ENCODE measurements at regions not wholly inside any gene's neighbourhood (a gene's known extent, or its start where the extent isn't known, plus 50 kb on each side); places are given as distances from the start of the nearest gene placed in this dataset.

DNA sequence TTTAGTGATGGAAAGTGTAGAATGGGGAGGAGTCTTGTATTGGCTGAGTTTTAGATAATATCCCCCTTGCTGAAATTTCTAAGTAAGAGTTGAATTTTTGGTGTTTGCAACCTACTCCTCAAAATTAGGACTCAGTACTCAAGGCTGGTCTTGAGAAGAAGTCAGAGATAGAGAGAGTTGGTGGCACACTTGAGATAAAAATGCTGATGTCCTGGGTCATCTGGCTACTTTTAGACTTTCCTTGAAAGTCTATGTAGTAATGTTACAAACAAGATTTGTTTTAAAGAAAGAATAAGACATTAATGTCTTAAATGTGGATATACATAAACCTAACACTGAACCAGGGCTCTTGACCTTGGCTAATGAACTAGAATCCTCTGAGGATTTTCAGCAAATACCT, 62.5 kb upstream of the MLIP start:
- Histone ChIP-seq H2AFZ (no peak overlapping the region), H3K4me3 (no peak overlapping the region), H3K4me2 (no peak overlapping the region), H3K36me3 (ENCODE audit: low read depth) (no peaks in the 10 kb centered on the region), H3K9me3 (ENCODE audit: insufficient read depth, low read depth) (no peaks in the 10 kb centered on the region), H3K79me2 (ENCODE audit: low read depth) (no peaks in the 10 kb centered on the region), H3K27me3 (ENCODE audit: insufficient read depth, low read depth) (no peaks in the 10 kb centered on the region), H3F3A (ENCODE audit: insufficient read depth, low read depth) (no peaks in the 10 kb centered on the region), H3K9me2 (ENCODE audit: insufficient read depth) (no peaks in the 10 kb centered on the region; the same call in 1 of the 2 replicates), H3K27ac (no peak overlapping the region), H3K4me1 (replicated peaks; ENCODE audit: insufficient read depth) (peaks cover 5% of the 10 kb centered on the region; the same call in 1 of the 2 replicates), H4K20me1 (ENCODE audit: insufficient read depth) (no peaks in the 10 kb centered on the region; the same call in 1 of the 2 replicates)
- ChIA-PET CTCF (no interaction called here), POLR2A (ENCODE audit: unreplicated experiment) (no interaction called here)
- DNase-seq, result no peak
- TF ChIP-seq, protein P1, sequence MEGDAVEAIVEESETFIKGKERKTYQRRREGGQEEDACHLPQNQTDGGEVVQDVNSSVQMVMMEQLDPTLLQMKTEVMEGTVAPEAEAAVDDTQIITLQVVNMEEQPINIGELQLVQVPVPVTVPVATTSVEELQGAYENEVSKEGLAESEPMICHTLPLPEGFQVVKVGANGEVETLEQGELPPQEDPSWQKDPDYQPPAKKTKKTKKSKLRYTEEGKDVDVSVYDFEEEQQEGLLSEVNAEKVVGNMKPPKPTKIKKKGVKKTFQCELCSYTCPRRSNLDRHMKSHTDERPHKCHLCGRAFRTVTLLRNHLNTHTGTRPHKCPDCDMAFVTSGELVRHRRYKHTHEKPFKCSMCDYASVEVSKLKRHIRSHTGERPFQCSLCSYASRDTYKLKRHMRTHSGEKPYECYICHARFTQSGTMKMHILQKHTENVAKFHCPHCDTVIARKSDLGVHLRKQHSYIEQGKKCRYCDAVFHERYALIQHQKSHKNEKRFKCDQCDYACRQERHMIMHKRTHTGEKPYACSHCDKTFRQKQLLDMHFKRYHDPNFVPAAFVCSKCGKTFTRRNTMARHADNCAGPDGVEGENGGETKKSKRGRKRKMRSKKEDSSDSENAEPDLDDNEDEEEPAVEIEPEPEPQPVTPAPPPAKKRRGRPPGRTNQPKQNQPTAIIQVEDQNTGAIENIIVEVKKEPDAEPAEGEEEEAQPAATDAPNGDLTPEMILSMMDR (conservative IDR thresholded peaks at IDR 0.05), result no peak
- TF ChIP-seq EZH2 (IDR thresholded peaks at IDR 0.05; ENCODE audit: low read depth), result no peak
- no TSS peak for BruUV-seq (replicated peaks)
- intact Hi-C loops (cut with micrococcal nuclease; ENCODE audit: unreplicated experiment), result no loop called here

- H2AFZ ChIP-seq, result no peak overlapping the region
- POLR2A ChIA-PET (ENCODE audit: unreplicated experiment), result interaction anchor here (0.6 kb wide), 1 partner anchor 903 kb away, joined by 4 read pairs; no protein-coding TSS in a partner anchor
- H3K79me2 ChIP-seq (ENCODE audit: low read depth), result no peaks in the 10 kb centered on the region
- H3K27me3 ChIP-seq (ENCODE audit: insufficient read depth, low read depth), result no peaks in the 10 kb centered on the region
- H3K4me3 ChIP-seq, result no peak overlapping the region
- no peaks in the 10 kb centered on the region; the same call in 1 of the 2 replicates for H3K9me2 ChIP-seq (ENCODE audit: insufficient read depth)
- H3K36me3 ChIP-seq (ENCODE audit: low read depth), result no peaks in the 10 kb centered on the region
- no peak for DNase-seq
- H3K4me2 ChIP-seq, result no peak overlapping the region
- no peaks in the 10 kb centered on the region for H3K9me3 ChIP-seq (ENCODE audit: insufficient read depth, low read depth)
- intact Hi-C loops (cut with micrococcal nuclease; ENCODE audit: unreplicated experiment), result no loop called here
- no peaks in the 10 kb centered on the region; the same call in 1 of the 2 replicates for H4K20me1 ChIP-seq (ENCODE audit: insufficient read depth)
- no peak overlapping the region for H3K27ac ChIP-seq
- TF ChIP-seq, protein P1 (conservative IDR thresholded peaks at IDR 0.05), result no peak
- no peak for TF ChIP-seq EZH2 (IDR thresholded peaks at IDR 0.05; ENCODE audit: low read depth)
- peaks cover 15% of the 10 kb centered on the region; the same call in 1 of the 2 replicates for H3K4me1 ChIP-seq (replicated peaks; ENCODE audit: insufficient read depth)
- BruUV-seq (replicated peaks), result no TSS peak
- no peaks in the 10 kb centered on the region for H3F3A ChIP-seq (ENCODE audit: insufficient read depth, low read depth)
- CTCF ChIA-PET, result no interaction called here
These were observed 60.5 kb upstream of the MLIP start for GRCh38 chr6:54050750-54051149.

DNA sequence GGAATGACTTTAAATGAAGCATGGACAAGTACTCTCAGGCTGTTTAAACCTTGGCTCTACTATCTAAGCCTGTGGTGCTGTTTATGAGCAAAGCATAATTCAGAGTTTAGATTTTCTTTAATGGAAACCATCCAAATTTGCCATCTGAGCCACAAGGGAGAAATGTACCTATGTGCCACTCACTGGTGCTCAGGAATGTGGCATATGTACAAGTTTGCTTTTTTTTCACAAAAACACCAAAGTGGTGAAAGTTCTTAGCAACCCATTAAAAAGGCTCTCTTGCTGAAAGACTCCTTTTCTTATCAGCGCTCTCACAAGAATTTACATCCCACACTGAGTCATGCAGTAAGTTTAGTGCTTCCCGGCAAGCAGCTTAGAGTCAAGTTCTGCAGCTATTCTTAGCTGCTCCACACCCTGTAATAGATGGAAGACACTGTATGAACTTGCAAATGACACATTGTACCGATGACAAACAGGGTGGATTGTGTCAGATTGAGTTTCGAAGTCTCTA, 57.3 kb upstream of the MLIP start:
- CTCF ChIA-PET, result interaction anchor here (0.6 kb wide), 1 partner anchor 378 kb away, joined by 6 read pairs; no protein-coding TSS in a partner anchor
- H2AFZ ChIP-seq, result 0 out of 2 replicates have a peak overlapping the region, but pooled peaks have one; percentile 0
- 0 out of 2 replicates have a peak overlapping the region, but pooled peaks have one; percentile 10 for H3K4me3 ChIP-seq
- no peaks in the 10 kb centered on the region for H3K79me2 ChIP-seq (ENCODE audit: low read depth)
- POLR2A ChIA-PET (ENCODE audit: unreplicated experiment), result interaction anchor here (0.7 kb wide), 1 partner anchor 19 kb away, joined by 4 read pairs; no protein-coding TSS in a partner anchor
- peaks cover 15% of the 10 kb centered on the region; the same call in 1 of the 2 replicates for H3K4me1 ChIP-seq (replicated peaks; ENCODE audit: insufficient read depth)
- H3K27me3 ChIP-seq (ENCODE audit: insufficient read depth, low read depth), result no peaks in the 10 kb centered on the region
- H3K36me3 ChIP-seq (ENCODE audit: low read depth), result no peaks in the 10 kb centered on the region
- H3K27ac ChIP-seq, result no peak overlapping the region
- H3K4me2 ChIP-seq, result peak overlapping the region; percentile 57
- H3K9me2 ChIP-seq (ENCODE audit: insufficient read depth), result no peaks in the 10 kb centered on the region
- BruUV-seq (replicated peaks), result no TSS peak
- intact Hi-C loops (cut with micrococcal nuclease; ENCODE audit: unreplicated experiment), result no loop called here
- H3K9me3 ChIP-seq (ENCODE audit: insufficient read depth, low read depth), result no peaks in the 10 kb centered on the region
- no peaks in the 10 kb centered on the region for H4K20me1 ChIP-seq (ENCODE audit: insufficient read depth)
- peak; percentile 46 to 68 for DNase-seq
- TF ChIP-seq EZH2 (IDR thresholded peaks at IDR 0.05; ENCODE audit: low read depth), result no peak
- TF ChIP-seq, protein P1 (conservative IDR thresholded peaks at IDR 0.05), result no peak
- no peaks in the 10 kb centered on the region for H3F3A ChIP-seq (ENCODE audit: insufficient read depth, low read depth)
